Mucosa of descending colon (tissue), 3 donors: ENCODE measurements at regions not wholly inside any gene's neighbourhood (a gene's known extent, or its start where the extent isn't known, plus 50 kb on each side); places are given as distances from the start of the nearest gene placed in this dataset.

ENCODE experiments used
- ATAC-seq: fragments of 200-7000 bp; cut with Tn5 transposase; one replicate; pipeline ENCODE4 v1.9.1; 2020; ENCODE audit warnings: mild to moderate bottlenecking, moderate library complexity
- DNase-seq, 3 donors: peaks; one replicate each; pipeline ENCODE4 v3.0.0-alpha.2; 2020
- H3K36me3 ChIP-seq: fragments of 200-600 bp; one replicate; pipeline ENCODE4 v1.8.0; 2021; ENCODE audit warnings: low read depth, mild to moderate bottlenecking
- H3K4me1 ChIP-seq: fragments of 200-600 bp; one replicate; pipeline ENCODE4 v1.8.0; 2021; ENCODE audit warnings: low read depth, mild to moderate bottlenecking
- H3K4me3 ChIP-seq: fragments of 200-600 bp; one replicate; pipeline ENCODE4 v1.8.0; 2021; ENCODE audit warnings: mild to moderate bottlenecking
- H3K9me3 ChIP-seq: fragments of 200-600 bp; one replicate; pipeline ENCODE4 v1.8.0; 2021; ENCODE audit warnings: mild to moderate bottlenecking
- intact Hi-C, 2 donors: fragments of 100-400 bp; cut with DNase I in 1 of 2; cut with micrococcal nuclease in 1 of 2; formaldehyde crosslinking; loops; one replicate each; pipeline versions ENCODE4 v1.11.0 to v1.11.1; 2022; cut with DNase I, micrococcal nuclease
- TF ChIP-seq, protein P1 (sequence below): fragments of 200-600 bp; IDR thresholded peaks from one replicate; pipeline ENCODE4 v1.8.0; 2022; ENCODE audit warnings: antibody characterized with exemption, mild to moderate bottlenecking
- donor health status: DM: no; HTN: no; CAD: no; lungs with moderate emphysema.
- donor health status: DM: no; HTN: no; CAD: no.
- donor health status: DM: no; HTN: yes; CAD: no.

DNA sequence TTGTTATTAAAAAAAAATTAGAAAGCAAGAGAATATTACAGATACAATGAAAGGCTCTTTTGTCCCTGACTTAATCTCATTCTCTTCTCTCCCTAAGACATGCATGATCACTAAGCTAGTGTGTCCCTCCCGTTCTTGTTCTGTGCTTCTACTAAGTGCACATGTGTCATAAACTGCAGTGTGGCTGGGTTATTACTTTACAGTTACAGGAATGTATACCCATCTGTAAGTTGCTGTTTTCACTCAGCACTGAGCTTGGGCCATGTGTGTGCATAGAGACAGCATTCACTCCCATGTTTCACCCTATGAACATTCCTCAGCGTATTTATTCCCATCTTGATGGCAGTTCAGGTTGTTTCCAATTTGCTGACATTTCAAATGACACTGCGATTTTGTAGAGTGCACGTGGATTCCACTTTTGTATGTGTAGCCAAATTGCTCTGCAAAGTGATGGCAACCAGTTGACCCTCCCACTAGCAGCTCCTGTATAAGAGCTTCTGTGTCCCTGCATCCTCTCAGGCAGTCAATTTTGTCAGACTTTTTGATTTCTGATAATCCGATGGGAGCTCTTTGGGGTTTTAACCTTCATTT is 145.8 kb upstream of the UBE2E1 start:
- Histone ChIP-seq H3K9me3 (no peaks in the 10 kb centered on the region), H3K4me3 (no peak overlapping the region), H3K36me3 (no peaks in the 10 kb centered on the region), H3K4me1 (no peaks in the 10 kb centered on the region)
- intact Hi-C loops = no loop called here
- DNase-seq (no peak), ATAC-seq (peak; percentile 36)
- TF ChIP-seq, protein P1, sequence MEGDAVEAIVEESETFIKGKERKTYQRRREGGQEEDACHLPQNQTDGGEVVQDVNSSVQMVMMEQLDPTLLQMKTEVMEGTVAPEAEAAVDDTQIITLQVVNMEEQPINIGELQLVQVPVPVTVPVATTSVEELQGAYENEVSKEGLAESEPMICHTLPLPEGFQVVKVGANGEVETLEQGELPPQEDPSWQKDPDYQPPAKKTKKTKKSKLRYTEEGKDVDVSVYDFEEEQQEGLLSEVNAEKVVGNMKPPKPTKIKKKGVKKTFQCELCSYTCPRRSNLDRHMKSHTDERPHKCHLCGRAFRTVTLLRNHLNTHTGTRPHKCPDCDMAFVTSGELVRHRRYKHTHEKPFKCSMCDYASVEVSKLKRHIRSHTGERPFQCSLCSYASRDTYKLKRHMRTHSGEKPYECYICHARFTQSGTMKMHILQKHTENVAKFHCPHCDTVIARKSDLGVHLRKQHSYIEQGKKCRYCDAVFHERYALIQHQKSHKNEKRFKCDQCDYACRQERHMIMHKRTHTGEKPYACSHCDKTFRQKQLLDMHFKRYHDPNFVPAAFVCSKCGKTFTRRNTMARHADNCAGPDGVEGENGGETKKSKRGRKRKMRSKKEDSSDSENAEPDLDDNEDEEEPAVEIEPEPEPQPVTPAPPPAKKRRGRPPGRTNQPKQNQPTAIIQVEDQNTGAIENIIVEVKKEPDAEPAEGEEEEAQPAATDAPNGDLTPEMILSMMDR = no peak

DNA sequence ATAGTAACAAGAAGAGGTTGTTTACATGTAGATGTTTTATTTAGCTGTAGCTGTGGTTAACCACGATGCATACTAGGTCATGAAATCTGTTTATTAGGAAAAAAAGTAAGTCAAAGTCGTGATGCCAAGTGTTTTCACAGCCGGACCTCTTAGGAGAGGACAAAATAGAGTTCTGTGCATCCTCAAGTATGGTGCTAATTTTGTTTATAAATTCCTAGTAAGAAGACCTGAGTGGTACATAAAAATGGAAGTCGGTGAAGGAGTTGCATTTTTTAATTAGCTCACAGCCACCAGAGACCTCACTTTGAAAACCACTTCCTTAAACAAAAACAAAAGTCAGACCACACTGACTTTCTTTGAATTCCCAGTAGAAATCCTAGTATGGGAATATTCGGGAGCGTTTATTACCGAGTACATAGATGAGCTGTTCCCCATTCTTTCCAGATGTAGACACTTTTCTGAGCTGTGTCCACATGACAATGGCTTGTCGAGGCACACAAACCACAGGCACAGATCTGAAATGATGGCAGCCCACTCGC is 143.6 kb upstream of the UBE2E1 start:
- ATAC-seq = no peak
- intact Hi-C loops = no loop called here
- TF ChIP-seq, protein P1 = no peak

DNA sequence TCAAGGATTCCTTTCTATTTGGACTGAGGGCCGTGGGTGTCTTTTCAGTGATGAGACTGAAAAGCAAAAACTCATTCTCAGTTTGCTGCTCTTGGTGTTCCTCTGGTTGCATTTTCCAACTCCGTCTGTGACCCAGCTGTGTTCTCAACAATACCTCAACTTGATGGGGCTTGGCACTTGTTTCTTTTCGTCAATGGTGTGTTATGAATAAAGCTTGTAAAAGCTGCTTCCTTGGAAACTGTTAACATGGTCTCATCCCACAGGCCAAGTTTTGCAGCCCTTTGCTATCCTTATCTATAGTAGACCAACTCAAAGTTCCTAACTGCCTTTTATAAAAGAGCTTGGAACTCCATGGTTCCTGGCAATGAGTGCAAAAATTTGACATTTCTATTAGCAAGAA is 142.5 kb upstream of the UBE2E1 start:
- H3K36me3 ChIP-seq = no peaks in the 10 kb centered on the region
- intact Hi-C loops = no loop called here
- H3K9me3 ChIP-seq = no peaks in the 10 kb centered on the region
- TF ChIP-seq, protein P1 = no peak
- ATAC-seq (peak; percentile 19), DNase-seq (no peak)
- no peak overlapping the region for H3K4me3 ChIP-seq
- H3K4me1 ChIP-seq = no peaks in the 10 kb centered on the region

More for the DNA sequence above, 143.6 kb upstream of the UBE2E1 start:
- Histone ChIP-seq H3K9me3 (no peaks in the 10 kb centered on the region), H3K4me3 (no peak overlapping the region), H3K36me3 (no peaks in the 10 kb centered on the region), H3K4me1 (no peaks in the 10 kb centered on the region)
- no peak for DNase-seq

DNA sequence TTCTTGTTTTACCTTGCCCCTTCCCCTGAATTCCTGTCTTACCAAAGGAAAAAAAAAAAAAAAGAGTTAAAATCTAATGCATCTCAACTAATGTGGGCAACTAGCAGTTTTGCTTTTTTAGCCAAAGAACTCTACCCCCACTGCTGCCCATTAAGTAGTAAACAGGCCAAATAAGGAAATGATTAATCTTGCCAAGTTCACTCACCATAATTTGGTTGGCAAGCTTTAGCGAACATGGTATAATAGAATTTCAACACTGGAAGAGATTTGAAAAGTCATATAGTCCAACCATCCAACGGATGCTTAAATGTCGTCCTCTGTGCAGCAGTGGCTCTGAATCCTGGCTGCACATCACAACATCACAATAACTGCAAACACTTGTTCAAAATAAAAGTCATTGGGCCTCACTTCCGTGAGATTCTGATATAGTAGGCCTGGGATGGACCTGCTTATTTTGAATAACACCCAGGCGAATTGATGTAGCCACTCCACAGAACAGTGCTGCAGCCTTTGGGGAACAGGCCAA is 142.0 kb upstream of the UBE2E1 start:
- Histone ChIP-seq H3K36me3 (no peaks in the 10 kb centered on the region), H3K9me3 (no peaks in the 10 kb centered on the region), H3K4me3 (no peak overlapping the region), H3K4me1 (no peaks in the 10 kb centered on the region)
- ATAC-seq = no peak
- no peak for DNase-seq
- intact Hi-C loops = no loop called here
- TF ChIP-seq, protein P1 = no peak

DNA sequence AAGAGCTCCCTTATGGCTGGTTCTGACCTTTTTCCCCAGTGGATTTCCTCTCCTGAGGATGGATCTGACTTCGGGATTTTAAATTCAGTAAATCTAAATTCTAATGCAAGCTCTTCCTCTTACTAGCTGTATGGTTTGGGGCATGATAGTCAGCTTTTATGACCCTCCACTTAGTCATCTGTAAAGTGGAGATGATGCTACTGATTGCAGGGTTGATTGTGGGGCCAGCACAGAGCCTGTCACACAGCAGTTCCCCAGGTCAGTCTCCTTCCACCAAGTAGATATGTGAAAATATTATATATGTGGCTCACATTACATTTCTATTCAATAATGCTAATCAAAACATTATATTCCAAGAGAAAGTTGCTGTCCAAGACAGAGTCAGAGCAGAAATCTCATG is 141.3 kb upstream of the UBE2E1 start:
- ATAC-seq (peak; percentile 38), DNase-seq (no peak)
- no peak overlapping the region for H3K4me3 ChIP-seq
- intact Hi-C loops = no loop called here
- H3K4me1 ChIP-seq = no peaks in the 10 kb centered on the region
- H3K36me3 ChIP-seq = no peaks in the 10 kb centered on the region
- H3K9me3 ChIP-seq = no peaks in the 10 kb centered on the region
- TF ChIP-seq, protein P1 = no peak
